NCI-H345 treated with DMSO at 0.1 percent for 48 hours (cell line): ENCODE measurements at regions not wholly inside any gene's neighbourhood (a gene's known extent, or its start where the extent isn't known, plus 50 kb on each side); places are given as distances from the start of the nearest gene placed in this dataset.
"Not testable (repeated sequence)": the region's sequence is repeated elsewhere in the genome, so short reads cannot be mapped to it uniquely, and the experiment has no call there.

ENCODE experiments used
- DNase-seq: peaks from one replicate; lab custom pipeline; 2025; ENCODE audit not compliant: unreplicated experiment; lab: John Stamatoyannopoulos, UW

GRCh38 chr2:150063432-150063889 lies 424.0 kb downstream of the RND3 start:
- DNase-seq = no peak

- no peak for DNase-seq
These were observed 425.1 kb downstream of the RND3 start for GRCh38 chr2:150062416-150062815.

GRCh38 chr2:150060341-150060740 lies 427.1 kb downstream of the RND3 start:
- no peak for DNase-seq

GRCh38 chr2:150059676-150060075 lies 427.8 kb downstream of the RND3 start:
- DNase-seq = not testable (repeated sequence)

GRCh38 chr2:150052457-150052856 lies 435.0 kb downstream of the RND3 start:
- no peak for DNase-seq

GRCh38 chr2:150051004-150051403 lies 436.5 kb downstream of the RND3 start:
- no peak for DNase-seq

- no peak for DNase-seq
These were observed 437.4 kb downstream of the RND3 start for GRCh38 chr2:150050036-150050435.

- DNase-seq = no peak
These were observed 439.7 kb downstream of the RND3 start for GRCh38 chr2:150047620-150048222.

- DNase-seq = no peak
These were observed 440.7 kb downstream of the RND3 start for GRCh38 chr2:150046810-150047209.

- DNase-seq = no peak
These were observed 441.3 kb downstream of the RND3 start for GRCh38 chr2:150046211-150046610.

- no peak for DNase-seq
These were observed 441.9 kb downstream of the RND3 start for GRCh38 chr2:150045601-150046000.

GRCh38 chr2:150043172-150043500 lies 444.3 kb downstream of the RND3 start:
- DNase-seq = peak; percentile 57

- DNase-seq = no peak
These were observed 444.8 kb downstream of the RND3 start for GRCh38 chr2:150042500-150043171.

GRCh38 chr2:150041722-150042425 lies 445.6 kb downstream of the RND3 start:
- DNase-seq = no peak

- no peak for DNase-seq
These were observed 449.0 kb upstream of the MMADHC start for GRCh38 chr2:150036622-150037021.

- no peak for DNase-seq
These were observed 447.1 kb upstream of the MMADHC start for GRCh38 chr2:150034665-150035064.

GRCh38 chr2:150030436-150031190 lies 443.0 kb upstream of the MMADHC start:
- DNase-seq = no peak

GRCh38 chr2:150028322-150028721 lies 440.7 kb upstream of the MMADHC start:
- DNase-seq = no peak

GRCh38 chr2:150027164-150027563 lies 439.6 kb upstream of the MMADHC start:
- DNase-seq = no peak

GRCh38 chr2:150023663-150024062 lies 436.1 kb upstream of the MMADHC start:
- no peak for DNase-seq

- no peak for DNase-seq
These were observed 435.5 kb upstream of the MMADHC start for GRCh38 chr2:150023044-150023443.
